Hepatic stellate cell (primary cell): ENCODE measurements at regions not wholly inside any gene's neighbourhood (a gene's known extent, or its start where the extent isn't known, plus 50 kb on each side); places are given as distances from the start of the nearest gene placed in this dataset.

Experiments
- DNase-seq: peaks from one replicate; pipeline ENCODE4 v3.0.0; 2011; ENCODE audit warnings: low spot score

- DNase-seq: no peak
Observed at GRCh38 chr10:54985732-54986131, 184.7 kb upstream of the PCDH15 start.

DNA sequence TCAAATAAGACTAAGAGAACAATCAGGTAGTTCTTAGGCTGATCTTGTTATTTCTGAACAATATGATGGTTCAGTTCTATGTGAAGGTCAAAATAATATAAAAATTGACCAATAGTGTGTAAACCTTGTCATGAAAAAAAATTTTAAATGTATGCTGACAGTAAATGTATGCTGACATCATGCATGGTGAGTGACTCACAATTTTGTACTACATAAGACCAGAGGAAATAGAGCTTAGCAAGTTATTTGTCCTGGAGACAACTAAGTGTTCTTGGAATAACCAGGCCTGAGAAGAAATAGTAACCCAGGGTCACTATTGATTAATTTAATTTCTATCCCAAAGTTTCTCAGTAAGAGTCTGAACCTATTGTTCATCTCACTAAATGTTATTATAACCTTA is 182.2 kb upstream of the PCDH15 start:
- DNase-seq: no peak

- no peak for DNase-seq
Observed at GRCh38 chr10:54962134-54962900, 161.3 kb upstream of the PCDH15 start.

DNA sequence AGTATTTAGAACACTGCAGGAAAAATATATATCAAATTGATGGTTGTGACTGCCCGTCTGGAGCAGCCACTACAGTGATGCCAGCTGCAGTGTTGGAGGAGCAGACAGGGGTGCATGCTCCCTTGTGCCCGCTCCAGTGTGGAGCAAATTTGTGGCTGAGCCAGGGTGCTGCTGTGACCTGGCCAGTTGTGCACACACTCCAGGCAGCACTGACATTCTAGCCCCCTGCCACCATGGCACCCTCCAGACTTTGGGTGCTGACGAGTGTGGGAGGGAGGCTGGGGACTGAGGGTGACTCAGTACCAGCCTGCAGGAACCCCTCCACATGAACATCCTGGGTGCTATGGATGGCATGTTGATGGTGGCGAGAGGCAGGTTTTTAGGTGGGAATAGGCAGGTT is 160.0 kb upstream of the PCDH15 start:
- DNase-seq: no peak

DNA sequence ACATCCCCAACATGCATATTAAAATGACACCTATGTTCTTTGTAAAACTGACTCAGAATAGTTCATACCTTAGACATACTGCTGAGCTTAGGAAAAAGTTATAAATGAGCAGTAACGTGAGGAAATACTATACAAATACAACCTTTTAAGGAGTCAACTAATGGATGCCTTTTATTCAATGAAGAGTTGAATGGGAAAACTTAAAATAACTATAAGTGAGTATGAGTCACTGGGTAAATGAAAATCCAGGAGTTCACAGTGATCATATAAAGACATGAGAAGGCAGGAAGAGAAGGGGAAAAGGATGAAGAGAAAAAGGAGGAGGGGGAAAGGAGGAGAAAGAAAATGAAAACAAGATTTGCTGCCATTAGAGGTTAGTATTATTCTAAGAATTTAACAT is 157.8 kb upstream of the PCDH15 start:
- DNase-seq: no peak

GRCh38 chr10:54947605-54948004 is 146.6 kb upstream of the PCDH15 start:
- DNase-seq: no peak

- no peak for DNase-seq
Observed at GRCh38 chr10:54940418-54940817, 139.4 kb upstream of the PCDH15 start.

DNA sequence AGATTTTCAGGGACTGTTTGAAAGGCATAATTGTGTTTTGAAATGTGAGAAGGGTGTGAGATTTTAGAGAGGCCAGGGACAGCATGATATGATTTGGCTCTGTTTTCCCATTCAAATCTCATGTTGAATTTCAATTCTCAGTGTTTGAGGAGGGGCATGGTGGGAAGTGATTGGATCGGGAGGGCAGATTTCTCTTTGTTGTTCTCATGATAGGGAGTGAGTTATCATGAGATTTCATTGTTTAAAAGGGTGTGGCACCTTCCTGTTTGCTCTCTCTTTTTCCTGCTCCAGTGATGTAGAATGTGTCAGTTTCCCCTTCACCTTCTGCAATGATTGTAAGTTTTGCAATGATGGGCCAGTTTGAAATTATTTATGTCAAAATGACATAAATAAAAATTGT is 113.0 kb upstream of the PCDH15 start:
- DNase-seq: no peak

DNA sequence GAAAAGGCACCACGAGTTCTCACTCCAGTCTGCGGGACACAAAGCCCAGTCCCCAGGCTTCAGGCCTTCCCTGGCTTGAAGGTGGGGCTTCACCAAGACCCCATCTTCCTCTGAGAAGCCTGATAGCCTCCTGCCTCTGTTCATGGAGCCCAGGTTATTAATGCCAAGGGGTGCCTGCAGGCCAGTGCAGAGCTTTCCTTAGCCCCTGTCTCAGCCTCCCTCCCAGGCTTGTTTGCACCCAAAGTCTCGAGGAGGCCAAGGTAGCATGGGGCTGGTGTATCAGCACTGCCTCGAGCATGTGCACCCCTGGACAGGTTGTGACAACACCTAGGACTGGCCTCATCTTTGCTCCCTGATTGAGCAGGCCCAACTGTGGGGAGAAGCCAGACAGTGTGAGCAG is 108.1 kb upstream of the PCDH15 start:
- no peak for DNase-seq

DNA sequence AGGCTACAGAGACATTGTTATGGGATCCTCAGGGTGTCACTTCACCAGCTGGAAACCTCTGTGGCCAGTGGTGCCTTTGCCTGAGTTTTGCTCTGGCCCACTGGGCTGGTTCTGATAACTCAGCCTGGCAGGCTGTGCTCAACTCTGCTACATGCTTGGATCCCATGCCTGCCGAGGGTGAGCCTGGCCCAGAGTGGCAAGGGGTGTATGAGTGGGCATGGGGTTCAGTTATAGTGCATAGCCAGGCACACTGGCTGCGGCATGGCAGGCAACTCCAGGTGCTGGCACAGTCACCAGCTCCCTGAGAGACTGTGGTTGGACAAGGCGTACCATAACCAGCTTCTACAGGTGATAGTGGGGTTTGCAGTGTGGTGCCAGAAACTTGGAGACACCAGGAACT is 107.0 kb upstream of the PCDH15 start:
- no peak for DNase-seq

DNA sequence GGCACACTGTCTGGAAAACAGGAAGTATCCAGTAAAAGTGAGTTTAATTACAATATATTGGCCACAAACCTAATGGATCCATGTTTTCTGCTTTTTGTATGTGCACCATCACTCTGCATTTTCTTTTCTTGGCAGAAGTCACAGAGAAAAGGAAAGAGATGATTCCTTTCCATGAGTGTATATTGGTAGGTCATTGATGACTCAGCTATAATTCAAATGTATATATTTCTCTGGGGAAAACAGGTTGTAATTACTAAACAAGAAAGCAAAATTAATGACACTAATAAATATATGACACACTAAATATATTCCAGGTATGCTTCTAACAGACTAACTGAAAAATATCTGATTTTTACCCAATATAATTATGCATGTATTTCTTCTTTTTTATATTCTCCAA is 105.9 kb upstream of the PCDH15 start:
- DNase-seq: no peak

- no peak for DNase-seq
Observed at GRCh38 chr10:54905578-54906192, 104.7 kb upstream of the PCDH15 start.

- DNase-seq: no peak
Observed at GRCh38 chr10:54904833-54905232, 103.8 kb upstream of the PCDH15 start.

DNA sequence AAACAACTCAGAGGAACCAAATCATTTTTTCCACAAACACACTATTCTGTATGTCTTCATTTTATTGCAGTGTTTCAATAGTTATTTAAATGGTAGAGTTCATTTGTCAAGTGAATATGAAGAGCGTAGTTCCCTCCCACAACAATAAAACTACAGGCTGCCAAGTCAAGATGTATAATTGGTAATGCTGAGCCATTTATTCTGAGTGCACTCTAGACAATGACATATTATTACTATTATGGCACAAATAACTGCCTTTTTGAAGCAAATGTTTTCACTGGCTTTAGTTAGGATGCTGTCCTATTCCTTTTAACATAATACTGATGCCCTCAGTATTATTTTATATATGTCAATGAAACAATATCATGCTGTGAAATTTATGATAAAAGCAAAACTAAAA is 102.7 kb upstream of the PCDH15 start:
- DNase-seq: no peak

DNA sequence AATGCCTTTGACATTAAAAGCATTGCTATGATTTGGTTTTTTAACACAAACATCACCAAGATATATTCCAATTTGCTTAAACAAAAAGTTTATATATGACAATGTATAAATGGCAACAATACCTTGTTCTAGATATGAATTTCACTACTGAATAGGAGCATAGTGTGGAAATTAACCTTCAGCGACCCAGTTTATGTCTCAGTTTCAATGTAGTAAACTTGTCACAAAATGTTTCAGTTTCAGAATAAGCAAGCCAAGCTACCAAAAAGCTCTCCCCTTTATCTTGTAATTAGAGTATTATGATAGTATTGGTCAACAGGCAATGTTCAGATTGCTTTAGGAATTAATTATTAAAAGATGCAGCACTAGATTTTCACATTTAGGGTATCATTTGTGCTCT is 99.6 kb upstream of the PCDH15 start:
- no peak for DNase-seq

DNA sequence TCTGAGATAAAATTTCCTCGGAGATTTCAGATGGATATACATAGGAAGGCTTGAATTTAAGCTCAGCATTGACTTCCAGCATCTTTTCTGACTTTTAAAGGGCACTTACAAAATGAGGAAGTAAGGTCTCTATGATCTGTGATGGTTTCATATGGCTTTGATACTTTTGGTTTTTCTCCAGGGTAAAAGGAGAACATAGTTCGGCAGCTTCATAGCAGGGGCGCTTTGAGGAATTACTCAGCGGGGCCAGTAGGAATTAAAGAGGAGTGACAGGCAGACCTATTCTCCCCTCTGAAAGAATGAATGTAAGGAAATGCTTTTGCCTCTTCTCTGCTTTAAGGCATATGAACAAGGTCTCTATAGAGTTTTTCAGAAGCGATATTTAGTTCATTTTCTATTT is 80.0 kb upstream of the PCDH15 start:
- no peak for DNase-seq

- DNase-seq: no peak
Observed at GRCh38 chr10:54869022-54869421, 68.0 kb upstream of the PCDH15 start.

GRCh38 chr10:54866666-54867065 is 65.6 kb upstream of the PCDH15 start:
- no peak for DNase-seq

DNA sequence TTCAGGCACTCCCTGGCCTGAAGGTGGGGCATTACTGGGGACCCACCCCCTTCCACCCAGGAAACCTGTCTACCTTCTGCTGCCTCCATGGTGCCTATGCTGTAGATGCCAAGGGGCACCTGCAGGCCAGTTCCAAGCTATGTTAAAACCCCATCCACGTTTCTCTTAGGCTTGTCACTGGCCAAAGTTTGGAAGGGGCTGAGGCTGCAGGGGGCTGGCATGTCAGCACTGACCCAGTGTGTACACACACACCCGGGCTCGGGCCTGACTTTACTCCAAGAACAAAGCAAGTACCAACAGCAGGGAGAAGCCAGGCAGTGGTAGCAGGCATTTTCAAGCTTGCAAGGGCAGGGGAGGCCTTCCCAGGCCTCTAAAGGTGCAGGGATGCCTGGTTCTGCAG is 53.8 kb upstream of the PCDH15 start:
- DNase-seq: no peak

DNA sequence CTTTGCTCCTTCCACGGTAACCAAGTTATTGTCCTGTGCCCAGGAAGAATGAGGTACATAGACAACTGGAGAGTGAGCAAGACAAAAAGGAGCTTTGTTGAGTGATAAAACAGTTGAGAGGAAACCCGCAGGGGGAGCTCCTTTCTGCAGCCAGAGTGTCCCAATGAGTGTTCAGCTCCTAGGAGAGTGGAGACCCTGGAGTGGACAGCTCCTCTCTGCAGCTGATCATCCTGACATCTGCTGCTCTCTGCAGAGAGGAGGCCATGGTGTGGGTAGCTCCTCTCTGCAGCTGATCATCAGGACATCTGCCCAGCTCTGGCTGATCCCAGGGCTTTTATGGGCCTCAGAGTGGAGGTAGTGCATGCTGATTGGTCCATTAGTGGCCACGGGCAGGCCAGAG is 53.4 kb upstream of the PCDH15 start:
- no peak for DNase-seq

DNA sequence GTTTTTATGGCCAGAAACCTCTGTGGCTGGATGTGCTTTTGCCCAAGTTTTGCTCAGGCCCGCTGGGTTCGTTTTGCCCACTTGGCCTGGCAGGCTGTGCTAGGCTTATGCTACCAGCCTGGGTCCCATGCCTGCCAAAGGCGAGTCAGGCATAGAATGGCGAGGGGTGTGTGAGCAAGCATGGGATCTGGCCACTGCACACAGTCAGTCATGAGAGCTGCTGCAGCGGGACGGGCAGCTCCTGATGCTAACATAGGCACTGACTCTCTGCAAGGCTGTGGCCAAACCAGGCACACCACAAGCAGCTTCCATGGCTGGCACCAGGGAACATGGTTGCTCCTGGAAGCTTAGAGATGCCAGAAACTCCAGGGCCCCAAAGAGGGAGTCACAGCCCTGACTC is 52.9 kb upstream of the PCDH15 start:
- no peak for DNase-seq
